Right lobe of liver (tissue), 4 donors: ENCODE measurements at regions not wholly inside any gene's neighbourhood (a gene's known extent, or its start where the extent isn't known, plus 50 kb on each side); places are given as distances from the start of the nearest gene placed in this dataset.

Experiments used
- POLR2A ChIP-seq: fragments of 450-650 bp; IDR thresholded peaks from one replicate; pipeline ENCODE4 v1.6.1; 2017; ENCODE audit warnings: antibody characterized with exemption, mild to moderate bottlenecking
- TF ChIP-seq, protein P1 (sequence below), 4 donors: fragments of 200-600 bp in 3 of 4; fragments of 450-650 bp in 1 of 4; IDR thresholded peaks; one replicate each; pipeline versions ENCODE4 v1.5.1 to v1.8.0; 2016 to 2022; ENCODE audit warnings: antibody characterized with exemption in 4 of 4, mild to moderate bottlenecking in 2 of 4
- donor health status: DM: no; HTN: no; CAD: no.
- donor health status: DM: no; HTN: no; CAD: no.
- donor health status: DM: no; HTN: yes; CAD: no.

DNA sequence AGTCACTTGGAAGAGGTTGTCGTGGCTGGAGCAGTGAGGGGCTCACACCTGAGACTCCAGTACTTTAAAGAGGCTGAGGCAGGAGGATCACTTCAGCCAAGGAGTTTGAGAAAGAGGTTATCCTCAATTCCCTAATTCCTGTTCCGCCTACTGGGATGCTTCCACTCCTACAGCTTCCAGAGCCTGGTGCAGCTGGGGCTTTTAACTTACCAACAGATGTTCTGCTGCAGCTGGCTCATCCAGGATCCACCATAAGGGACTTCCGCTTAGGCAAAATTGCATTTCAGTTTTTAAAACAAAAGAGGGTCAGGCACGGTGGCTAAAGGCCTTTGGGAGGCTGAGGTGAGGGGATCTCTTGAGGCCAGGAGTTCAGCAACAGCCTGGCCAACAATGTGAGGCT is 59.1 kb upstream of the CDYL start:
- TF ChIP-seq, protein P1, sequence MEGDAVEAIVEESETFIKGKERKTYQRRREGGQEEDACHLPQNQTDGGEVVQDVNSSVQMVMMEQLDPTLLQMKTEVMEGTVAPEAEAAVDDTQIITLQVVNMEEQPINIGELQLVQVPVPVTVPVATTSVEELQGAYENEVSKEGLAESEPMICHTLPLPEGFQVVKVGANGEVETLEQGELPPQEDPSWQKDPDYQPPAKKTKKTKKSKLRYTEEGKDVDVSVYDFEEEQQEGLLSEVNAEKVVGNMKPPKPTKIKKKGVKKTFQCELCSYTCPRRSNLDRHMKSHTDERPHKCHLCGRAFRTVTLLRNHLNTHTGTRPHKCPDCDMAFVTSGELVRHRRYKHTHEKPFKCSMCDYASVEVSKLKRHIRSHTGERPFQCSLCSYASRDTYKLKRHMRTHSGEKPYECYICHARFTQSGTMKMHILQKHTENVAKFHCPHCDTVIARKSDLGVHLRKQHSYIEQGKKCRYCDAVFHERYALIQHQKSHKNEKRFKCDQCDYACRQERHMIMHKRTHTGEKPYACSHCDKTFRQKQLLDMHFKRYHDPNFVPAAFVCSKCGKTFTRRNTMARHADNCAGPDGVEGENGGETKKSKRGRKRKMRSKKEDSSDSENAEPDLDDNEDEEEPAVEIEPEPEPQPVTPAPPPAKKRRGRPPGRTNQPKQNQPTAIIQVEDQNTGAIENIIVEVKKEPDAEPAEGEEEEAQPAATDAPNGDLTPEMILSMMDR (IDR thresholded peaks at IDR 0.05), result no peak
- TF ChIP-seq POLR2A, result no peak
